ENCODE measurements at regions not wholly inside any gene's neighbourhood (a gene's known extent, or its start where the extent isn't known, plus 50 kb on each side); places are given as distances from the start of the nearest gene placed in this dataset.

DNA sequence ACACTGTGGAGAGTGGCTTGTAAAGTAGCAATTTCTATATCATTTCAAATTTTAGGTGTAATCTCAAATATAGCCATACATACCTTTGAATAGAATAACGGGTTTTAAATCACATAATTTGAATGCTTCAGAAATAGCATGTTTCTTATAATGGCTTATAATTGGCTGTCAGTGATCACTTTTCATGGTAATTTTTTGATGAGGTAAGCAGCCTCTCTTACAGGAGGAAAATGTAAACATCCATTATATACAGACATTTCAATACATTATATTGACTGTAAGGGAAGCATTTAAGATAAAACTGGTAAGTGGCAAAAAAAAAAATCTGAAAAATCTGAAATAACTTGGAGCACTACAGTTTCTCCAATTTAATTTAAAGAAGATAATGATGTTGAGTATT is 67.8 kb upstream of the PHACTR2 start:
- no CpG with 5 or more reads among the region's 1 CpG for WGBS (ENCODE audit: insufficient coverage)
- no peak overlapping the region for H3K27ac ChIP-seq (ENCODE audit: low read depth, low read length)

DNA sequence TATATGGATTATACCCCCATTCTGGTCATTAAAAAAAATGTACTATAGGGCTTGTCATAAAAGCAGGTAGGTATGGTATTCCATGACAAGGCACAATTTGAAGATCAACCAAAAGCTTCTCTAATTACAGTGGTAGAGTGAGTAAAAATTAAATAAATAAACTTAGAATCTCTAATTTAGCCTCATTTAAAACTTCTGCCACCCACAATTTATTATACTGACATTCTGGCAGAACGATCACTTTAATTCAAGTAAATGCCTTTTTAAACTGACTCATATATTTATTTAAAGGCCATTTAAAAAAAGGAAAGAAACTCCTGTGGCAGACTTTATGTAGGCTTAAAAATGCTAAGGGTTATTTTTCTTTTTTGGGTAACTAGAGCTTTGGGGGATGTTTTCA is 68.3 kb upstream of the PHACTR2 start:
- DNase-seq (ENCODE audit: low read depth in 4 of 6, low spot score in 6 of 6), result no peak
- H3K4me3 ChIP-seq (ENCODE audit: low read depth, low read length), result no peak overlapping the region
- no peaks in the 10 kb centered on the region for H3K36me3 ChIP-seq (ENCODE audit: control insufficient read depth, insufficient read depth, low read length)
- H3K4me1 ChIP-seq (ENCODE audit: control insufficient read depth, insufficient read depth, low read length), result no peaks in the 10 kb centered on the region
- no peak overlapping the region for H3K27ac ChIP-seq (ENCODE audit: low read depth, low read length)
- H3K27me3 ChIP-seq (ENCODE audit: control insufficient read depth, insufficient read depth, low read length), result no peaks in the 10 kb centered on the region
- no peaks in the 10 kb centered on the region for H3K9me3 ChIP-seq (ENCODE audit: control insufficient read depth, insufficient read depth, low read length)
- WGBS (ENCODE audit: insufficient coverage), result no CpG with 5 or more reads among the region's 1 CpG

More for the DNA sequence above, 67.8 kb upstream of the PHACTR2 start:
- Histone ChIP-seq H3K9me3 (ENCODE audit: control insufficient read depth, insufficient read depth, low read length) (no peaks in the 10 kb centered on the region), H3K4me3 (ENCODE audit: low read depth, low read length) (no peak overlapping the region), H3K36me3 (ENCODE audit: control insufficient read depth, insufficient read depth, low read length) (no peaks in the 10 kb centered on the region), H3K4me1 (ENCODE audit: control insufficient read depth, insufficient read depth, low read length) (no peaks in the 10 kb centered on the region), H3K27me3 (ENCODE audit: control insufficient read depth, insufficient read depth, low read length) (no peaks in the 10 kb centered on the region)
- no peak for DNase-seq (ENCODE audit: low read depth in 4 of 6, low spot score in 6 of 6)

DNA sequence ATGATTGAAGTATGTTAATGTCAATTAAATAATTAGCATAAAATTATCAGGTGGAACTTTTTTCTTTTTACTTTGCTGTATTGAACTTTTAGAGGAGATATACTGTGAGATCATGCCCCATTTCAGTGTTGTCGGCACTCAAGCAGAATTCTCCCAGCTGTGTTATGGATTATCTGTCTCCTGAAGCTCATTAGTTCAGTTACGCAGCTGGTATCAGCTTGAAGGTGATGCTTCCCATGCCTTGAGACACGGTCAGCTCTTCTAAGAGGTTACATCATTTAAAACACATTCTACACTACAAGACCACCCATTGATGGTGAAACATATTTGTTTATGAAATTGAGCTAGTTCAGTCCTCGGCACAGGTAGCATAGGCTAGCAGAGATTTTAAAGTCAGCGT is 68.9 kb upstream of the PHACTR2 start:
- peak in 2 of 6 donors; percentile 12 to 72 for DNase-seq (ENCODE audit: low read depth in 4 of 6, low spot score in 6 of 6)
- no peaks in the 10 kb centered on the region for H3K36me3 ChIP-seq (ENCODE audit: control insufficient read depth, insufficient read depth, low read length)
- H3K4me1 ChIP-seq (ENCODE audit: control insufficient read depth, insufficient read depth, low read length), result no peaks in the 10 kb centered on the region
- H3K9me3 ChIP-seq (ENCODE audit: control insufficient read depth, insufficient read depth, low read length), result no peaks in the 10 kb centered on the region
- H3K4me3 ChIP-seq (ENCODE audit: low read depth, low read length), result no peak overlapping the region
- no peaks in the 10 kb centered on the region for H3K27me3 ChIP-seq (ENCODE audit: control insufficient read depth, insufficient read depth, low read length)
- no peak overlapping the region for H3K27ac ChIP-seq (ENCODE audit: low read depth, low read length)
- 80% methylated on average over 2 of the region's 5 CpGs for WGBS (ENCODE audit: insufficient coverage)

DNA sequence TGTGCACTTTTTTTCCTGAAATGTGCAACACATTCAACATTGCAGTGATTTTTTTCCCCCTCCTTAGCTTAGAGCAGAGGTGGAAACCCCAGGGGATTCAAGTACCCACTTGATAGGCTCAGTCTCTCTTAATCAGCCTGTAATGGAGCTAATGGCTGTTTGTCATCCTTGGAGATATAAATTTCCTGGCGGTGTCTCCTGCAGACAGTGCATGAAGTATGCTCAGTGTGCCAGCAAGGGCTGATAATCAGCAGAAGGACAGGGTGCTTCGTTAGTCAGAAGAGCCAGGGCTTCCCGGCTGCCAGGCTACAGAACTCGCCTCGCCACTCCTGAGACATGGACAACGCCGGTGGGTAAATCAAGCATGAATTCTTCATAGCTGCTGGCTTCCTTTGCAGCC is 69.8 kb upstream of the PHACTR2 start:
- no peaks in the 10 kb centered on the region for H3K36me3 ChIP-seq (ENCODE audit: control insufficient read depth, insufficient read depth, low read length)
- peak overlapping the region; percentile 13 for H3K4me3 ChIP-seq (ENCODE audit: low read depth, low read length)
- peak in 4 of 6 donors; percentile 7 to 78 (median 32) for DNase-seq (ENCODE audit: low read depth in 4 of 6, low spot score in 6 of 6)
- no peaks in the 10 kb centered on the region for H3K27me3 ChIP-seq (ENCODE audit: control insufficient read depth, insufficient read depth, low read length)
- H3K4me1 ChIP-seq (ENCODE audit: control insufficient read depth, insufficient read depth, low read length), result no peaks in the 10 kb centered on the region
- 16% methylated on average over 7 of the region's 7 CpGs for WGBS (ENCODE audit: insufficient coverage)
- H3K9me3 ChIP-seq (ENCODE audit: control insufficient read depth, insufficient read depth, low read length), result no peaks in the 10 kb centered on the region
- H3K27ac ChIP-seq (ENCODE audit: low read depth, low read length), result no peak overlapping the region

DNA sequence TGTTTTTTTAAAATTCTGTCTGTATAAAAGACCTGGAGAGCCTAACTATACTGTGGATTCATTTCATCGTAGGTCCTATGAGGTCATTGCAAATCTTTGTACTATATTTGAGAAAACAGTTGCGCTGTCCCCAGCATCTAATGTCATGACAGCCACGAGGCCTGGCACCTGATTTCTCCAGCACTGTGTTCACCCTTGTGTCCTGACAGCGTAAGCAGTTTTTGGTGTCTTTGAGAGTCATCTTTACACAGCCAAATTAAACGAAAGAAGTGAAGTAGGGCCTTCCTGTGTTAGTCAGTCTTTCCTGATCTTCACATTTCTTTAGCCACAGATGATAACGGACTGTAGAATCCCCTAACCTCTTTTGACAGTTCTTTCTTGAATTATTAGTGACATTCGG is 70.6 kb upstream of the PHACTR2 start:
- no peaks in the 10 kb centered on the region for H3K27me3 ChIP-seq (ENCODE audit: control insufficient read depth, insufficient read depth, low read length)
- H3K9me3 ChIP-seq (ENCODE audit: control insufficient read depth, insufficient read depth, low read length), result no peaks in the 10 kb centered on the region
- no peak overlapping the region for H3K27ac ChIP-seq (ENCODE audit: low read depth, low read length)
- no peak for DNase-seq (ENCODE audit: low read depth in 4 of 6, low spot score in 6 of 6)
- no peaks in the 10 kb centered on the region for H3K36me3 ChIP-seq (ENCODE audit: control insufficient read depth, insufficient read depth, low read length)
- 82% methylated on average over 3 of the region's 7 CpGs for WGBS (ENCODE audit: insufficient coverage)
- no peak overlapping the region for H3K4me3 ChIP-seq (ENCODE audit: low read depth, low read length)
- no peaks in the 10 kb centered on the region for H3K4me1 ChIP-seq (ENCODE audit: control insufficient read depth, insufficient read depth, low read length)

DNA sequence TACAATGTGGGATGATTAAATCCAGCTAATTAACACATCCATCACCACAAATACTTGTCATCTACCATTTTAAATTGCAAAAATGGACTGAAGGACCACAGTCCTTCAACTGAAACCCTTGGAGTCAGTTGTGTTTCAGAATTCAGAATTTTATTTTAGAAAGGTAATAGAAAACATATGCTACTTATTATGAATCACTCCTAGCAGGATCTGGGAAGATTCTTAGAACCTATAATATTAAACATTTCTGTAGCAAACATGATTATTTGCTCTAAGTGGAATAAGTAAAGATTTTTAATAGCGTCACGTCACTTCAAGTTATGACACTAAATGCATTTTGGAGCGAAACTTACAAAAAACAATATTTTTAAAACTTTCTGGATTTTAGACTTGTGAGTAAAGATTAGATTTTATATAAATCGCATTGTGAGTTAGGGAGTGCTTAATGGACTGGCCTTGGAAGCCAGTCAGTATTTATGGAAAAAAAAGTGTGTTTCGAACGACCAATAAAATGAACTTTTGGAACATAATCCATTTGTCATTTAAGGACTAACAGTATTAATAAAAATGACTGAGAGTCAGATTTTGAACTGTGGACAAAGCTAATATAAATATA is 71.8 kb upstream of the PHACTR2 start:
- no peaks in the 10 kb centered on the region for H3K4me1 ChIP-seq (ENCODE audit: control insufficient read depth, insufficient read depth, low read length)
- no peaks in the 10 kb centered on the region for H3K36me3 ChIP-seq (ENCODE audit: control insufficient read depth, insufficient read depth, low read length)
- no peak overlapping the region for H3K4me3 ChIP-seq (ENCODE audit: low read depth, low read length)
- H3K27ac ChIP-seq (ENCODE audit: low read depth, low read length), result no peak overlapping the region
- H3K9me3 ChIP-seq (ENCODE audit: control insufficient read depth, insufficient read depth, low read length), result no peaks in the 10 kb centered on the region
- no CpG with 5 or more reads among the region's 6 CpGs for WGBS (ENCODE audit: insufficient coverage)
- no peaks in the 10 kb centered on the region for H3K27me3 ChIP-seq (ENCODE audit: control insufficient read depth, insufficient read depth, low read length)
- DNase-seq (ENCODE audit: low read depth in 4 of 6, low spot score in 6 of 6), result no peak

DNA sequence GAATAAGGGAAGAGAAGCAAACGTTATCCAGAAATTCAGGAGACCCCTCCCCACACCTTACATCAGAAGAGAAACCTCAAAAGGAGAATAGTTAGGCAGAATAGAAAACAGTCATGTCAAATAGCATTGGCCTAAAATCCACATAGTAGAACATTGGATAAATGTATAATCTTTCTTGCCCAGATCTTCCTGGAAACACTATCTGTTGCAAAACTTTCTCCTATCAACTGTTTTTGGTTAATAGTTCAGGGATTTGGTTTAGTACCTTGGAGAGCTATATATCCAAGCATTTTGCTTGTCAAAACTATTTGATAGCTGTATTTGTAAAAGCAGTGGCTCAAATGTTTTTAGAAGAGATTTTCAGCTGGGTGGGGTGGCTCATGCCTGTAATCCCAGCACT is 74.3 kb upstream of the PHACTR2 start:
- H3K4me1 ChIP-seq (ENCODE audit: control insufficient read depth, insufficient read depth, low read length), result no peaks in the 10 kb centered on the region
- H3K27me3 ChIP-seq (ENCODE audit: control insufficient read depth, insufficient read depth, low read length), result no peaks in the 10 kb centered on the region
- DNase-seq (ENCODE audit: low read depth in 4 of 6, low spot score in 6 of 6), result no peak
- H3K9me3 ChIP-seq (ENCODE audit: control insufficient read depth, insufficient read depth, low read length), result no peaks in the 10 kb centered on the region
- H3K36me3 ChIP-seq (ENCODE audit: control insufficient read depth, insufficient read depth, low read length), result no peaks in the 10 kb centered on the region
- H3K27ac ChIP-seq (ENCODE audit: low read depth, low read length), result no peak overlapping the region
- no peak overlapping the region for H3K4me3 ChIP-seq (ENCODE audit: low read depth, low read length)
- no CpG with 5 or more reads among the region's 1 CpG for WGBS (ENCODE audit: insufficient coverage)

DNA sequence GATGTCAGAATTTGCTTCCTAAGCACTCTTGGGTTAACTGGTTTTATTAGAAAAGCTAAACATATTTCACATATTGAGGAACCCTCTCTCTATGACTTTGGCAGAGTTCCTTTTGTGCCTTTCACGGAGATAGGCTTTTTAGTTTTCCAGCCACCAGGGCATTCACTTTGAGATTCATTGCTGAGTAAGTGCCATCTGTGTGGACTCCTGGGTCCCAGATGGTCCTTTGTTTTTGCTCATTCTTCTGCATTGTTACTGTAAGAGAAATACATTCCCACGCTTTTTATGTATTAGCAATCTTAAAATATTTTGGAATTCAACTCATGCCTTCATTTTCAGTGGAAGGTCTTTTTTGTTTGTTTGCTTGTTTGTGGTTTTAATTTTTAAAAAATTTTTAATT is 76.3 kb upstream of the PHACTR2 start:
- Histone ChIP-seq H3K36me3 (ENCODE audit: control insufficient read depth, insufficient read depth, low read length) (no peaks in the 10 kb centered on the region), H3K9me3 (ENCODE audit: control insufficient read depth, insufficient read depth, low read length) (no peaks in the 10 kb centered on the region), H3K27ac (ENCODE audit: low read depth, low read length) (no peak overlapping the region), H3K27me3 (ENCODE audit: control insufficient read depth, insufficient read depth, low read length) (no peaks in the 10 kb centered on the region), H3K4me3 (ENCODE audit: low read depth, low read length) (no peak overlapping the region), H3K4me1 (ENCODE audit: control insufficient read depth, insufficient read depth, low read length) (no peaks in the 10 kb centered on the region)
- WGBS (ENCODE audit: insufficient coverage), result no CpG with 5 or more reads among the region's 2 CpGs
- peak in 2 of 6 donors; percentile 15 to 62 for DNase-seq (ENCODE audit: low read depth in 4 of 6, low spot score in 6 of 6)

DNA sequence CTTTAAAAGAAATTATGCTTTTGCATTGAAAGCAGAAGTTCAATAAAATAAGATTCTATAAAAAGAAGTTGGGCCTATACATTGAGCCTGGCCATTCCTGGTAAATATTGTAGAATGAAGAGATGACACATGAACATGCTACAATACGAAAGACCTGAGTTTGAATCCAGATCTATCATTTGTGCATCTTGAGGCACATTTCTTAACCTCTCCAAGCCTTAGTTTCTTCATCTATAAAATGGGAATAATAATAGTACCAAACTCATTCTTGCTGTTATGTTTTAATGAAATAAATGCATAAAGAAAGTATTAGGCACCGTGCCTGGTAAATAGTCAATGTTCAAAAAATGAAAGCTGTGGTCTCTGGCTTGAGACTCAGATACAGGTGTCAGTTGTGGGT is 76.9 kb upstream of the PHACTR2 start:
- H3K9me3 ChIP-seq (ENCODE audit: control insufficient read depth, insufficient read depth, low read length), result no peaks in the 10 kb centered on the region
- no peaks in the 10 kb centered on the region for H3K4me1 ChIP-seq (ENCODE audit: control insufficient read depth, insufficient read depth, low read length)
- DNase-seq (ENCODE audit: low read depth in 4 of 6, low spot score in 6 of 6), result no peak
- 100% methylated on average over 1 of the region's 2 CpGs for WGBS (ENCODE audit: insufficient coverage)
- H3K36me3 ChIP-seq (ENCODE audit: control insufficient read depth, insufficient read depth, low read length), result no peaks in the 10 kb centered on the region
- no peak overlapping the region for H3K4me3 ChIP-seq (ENCODE audit: low read depth, low read length)
- no peaks in the 10 kb centered on the region for H3K27me3 ChIP-seq (ENCODE audit: control insufficient read depth, insufficient read depth, low read length)
- no peak overlapping the region for H3K27ac ChIP-seq (ENCODE audit: low read depth, low read length)

DNA sequence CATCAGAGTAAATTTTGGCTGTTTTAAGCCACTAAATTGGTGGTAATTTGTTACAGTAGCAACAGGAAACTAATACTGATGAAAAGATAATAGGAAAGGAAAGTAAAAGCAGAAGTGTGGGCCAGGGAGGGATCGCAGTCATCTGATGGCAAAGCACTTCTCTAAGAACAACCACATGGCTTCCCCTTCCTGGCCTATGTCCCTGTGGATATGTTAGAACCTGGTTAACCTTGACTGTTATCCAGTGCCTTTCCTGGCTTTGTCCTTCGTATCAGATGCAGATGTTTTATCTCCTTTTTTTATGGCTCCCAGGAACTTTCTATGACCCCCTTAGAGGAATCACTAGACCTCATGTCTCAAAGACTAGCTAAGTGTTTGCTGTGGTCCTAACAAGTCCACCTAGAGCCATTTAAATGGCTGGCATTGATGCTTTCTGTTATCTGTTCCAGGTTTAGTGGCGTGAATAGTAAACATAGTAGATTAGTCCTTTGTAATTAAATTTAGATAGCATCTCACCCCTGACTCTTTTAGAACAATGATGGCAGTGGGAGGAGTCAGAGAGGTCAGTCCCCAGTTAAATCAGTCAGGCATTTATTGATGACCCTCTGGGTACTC is 79.2 kb upstream of the PHACTR2 start:
- H3K4me3 ChIP-seq (ENCODE audit: low read depth, low read length), result no peak overlapping the region
- no peaks in the 10 kb centered on the region for H3K4me1 ChIP-seq (ENCODE audit: control insufficient read depth, insufficient read depth, low read length)
- no peaks in the 10 kb centered on the region for H3K27me3 ChIP-seq (ENCODE audit: control insufficient read depth, insufficient read depth, low read length)
- no peaks in the 10 kb centered on the region for H3K9me3 ChIP-seq (ENCODE audit: control insufficient read depth, insufficient read depth, low read length)
- 85% methylated on average over 2 of the region's 3 CpGs for WGBS (ENCODE audit: insufficient coverage)
- H3K36me3 ChIP-seq (ENCODE audit: control insufficient read depth, insufficient read depth, low read length), result no peaks in the 10 kb centered on the region
- H3K27ac ChIP-seq (ENCODE audit: low read depth, low read length), result no peak overlapping the region
- DNase-seq (ENCODE audit: low read depth in 4 of 6, low spot score in 6 of 6), result no peak

Measured in spinal cord (tissue), 9 donors.